NOMO-1 treated with dmso at 0.1 percent for 144 hours (cell line): ENCODE measurements at regions not wholly inside any gene's neighbourhood (a gene's known extent, or its start where the extent isn't known, plus 50 kb on each side); places are given as distances from the start of the nearest gene placed in this dataset.

Source experiments
- DNase-seq: peaks from one replicate; lab custom pipeline; 2025; ENCODE audit not compliant: unreplicated experiment; lab: John Stamatoyannopoulos, UW

GRCh38 chr21:27424601-27425000 is 457.7 kb upstream of the ADAMTS5 start:
- DNase-seq: no peak

GRCh38 chr21:27423906-27424595 is 457.2 kb upstream of the ADAMTS5 start:
- DNase-seq: no peak

DNA sequence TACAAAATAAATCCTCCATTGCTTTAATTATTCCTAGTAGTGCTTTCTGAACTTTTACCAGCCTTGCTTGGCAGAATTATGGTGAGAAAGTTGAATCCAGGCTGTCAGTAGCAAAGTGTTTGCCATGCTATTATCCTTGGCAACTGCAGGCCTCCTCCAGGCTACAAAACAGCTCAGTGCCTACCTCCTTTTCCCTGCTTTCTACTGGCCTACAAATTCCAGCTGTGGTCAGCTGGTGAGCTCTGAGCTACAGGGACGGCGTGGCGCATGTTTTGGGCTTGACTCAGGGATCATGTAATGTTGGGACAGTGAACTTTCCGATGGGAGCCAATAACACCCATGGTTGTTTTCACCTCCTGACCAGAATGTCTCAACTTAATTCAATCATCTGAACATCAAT is 456.1 kb upstream of the ADAMTS5 start:
- DNase-seq: no peak

GRCh38 chr21:27422435-27422834 is 455.5 kb upstream of the ADAMTS5 start:
- DNase-seq: no peak

DNA sequence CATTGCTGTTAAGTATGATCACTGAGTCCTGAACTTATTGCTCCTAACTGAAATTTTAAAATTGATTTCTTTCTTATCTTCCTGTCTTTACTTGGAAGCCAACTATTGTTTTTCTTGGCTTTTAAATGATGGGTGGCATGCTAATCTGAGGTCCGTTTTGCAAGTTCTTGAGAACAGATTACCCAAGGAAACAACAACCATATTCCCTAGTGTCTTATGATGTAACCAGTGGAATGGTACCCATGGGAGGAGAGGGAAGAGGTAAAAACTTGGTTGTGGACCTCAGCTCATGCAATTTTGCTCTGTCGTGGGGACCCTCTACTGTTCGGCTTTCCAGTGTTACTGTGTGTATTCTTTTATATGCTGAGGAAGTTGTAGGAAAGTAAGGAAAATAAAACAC is 454.8 kb upstream of the ADAMTS5 start:
- no peak for DNase-seq

- DNase-seq: no peak
Measured at GRCh38 chr21:27419153-27419552, 452.3 kb upstream of the ADAMTS5 start.

DNA sequence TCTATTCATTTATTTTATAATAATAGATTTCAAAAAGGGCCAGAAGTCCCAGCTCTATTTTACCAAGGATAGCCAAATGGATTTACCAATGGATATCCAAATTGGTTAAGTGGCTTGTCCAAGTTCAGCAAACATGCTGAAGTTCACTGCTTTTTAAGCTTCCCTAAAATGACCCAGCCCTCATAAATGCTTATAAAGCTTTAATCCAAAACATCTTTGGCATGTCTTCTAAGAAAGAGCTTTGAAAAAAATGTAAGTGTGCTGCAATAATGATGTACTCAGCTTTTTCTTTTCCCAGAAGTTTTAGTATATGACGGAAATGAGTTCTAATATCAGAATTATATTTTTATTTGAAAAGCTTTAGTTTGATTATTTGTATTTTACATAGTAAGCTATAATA is 451.5 kb upstream of the ADAMTS5 start:
- DNase-seq: no peak

- no peak for DNase-seq
Measured at GRCh38 chr21:27412530-27412929, 445.6 kb upstream of the ADAMTS5 start.

DNA sequence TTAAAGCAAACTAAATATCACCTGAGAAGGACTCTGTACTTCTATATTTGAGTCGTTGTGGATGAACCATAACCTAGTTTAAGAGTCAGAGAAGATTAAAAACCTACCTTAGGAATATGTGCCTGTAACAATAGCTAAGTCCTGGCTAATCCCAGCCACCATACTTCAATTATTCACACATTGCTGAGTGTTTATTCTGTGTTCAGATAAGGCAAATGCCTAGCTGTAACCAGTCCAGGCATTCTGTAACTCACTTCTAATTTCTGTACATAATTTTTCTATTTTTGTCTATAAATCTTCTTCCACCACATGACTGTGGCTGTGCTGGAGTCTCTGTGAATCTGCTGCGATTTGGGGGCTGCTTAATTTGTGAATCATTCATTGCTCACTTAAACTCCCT is 441.9 kb upstream of the ADAMTS5 start:
- DNase-seq: no peak

DNA sequence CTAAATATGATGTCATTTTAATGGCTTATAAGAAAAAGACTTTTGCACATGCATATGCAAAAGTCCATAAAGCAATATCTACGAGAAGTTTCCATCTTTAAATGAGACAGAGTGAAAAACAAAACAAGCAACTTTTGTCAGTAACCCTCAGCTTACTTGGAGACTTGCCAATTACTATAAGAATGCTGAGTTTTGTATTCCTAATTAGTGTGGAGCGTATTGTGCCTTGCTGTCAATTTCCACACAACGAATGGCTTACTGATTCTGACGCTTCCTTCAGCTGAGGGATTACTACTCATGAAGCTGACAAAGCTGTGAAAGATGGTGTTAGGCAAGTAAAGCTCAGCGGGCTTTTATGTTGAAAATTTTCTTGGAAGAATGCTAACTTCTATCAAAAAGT is 440.4 kb upstream of the ADAMTS5 start:
- no peak for DNase-seq

DNA sequence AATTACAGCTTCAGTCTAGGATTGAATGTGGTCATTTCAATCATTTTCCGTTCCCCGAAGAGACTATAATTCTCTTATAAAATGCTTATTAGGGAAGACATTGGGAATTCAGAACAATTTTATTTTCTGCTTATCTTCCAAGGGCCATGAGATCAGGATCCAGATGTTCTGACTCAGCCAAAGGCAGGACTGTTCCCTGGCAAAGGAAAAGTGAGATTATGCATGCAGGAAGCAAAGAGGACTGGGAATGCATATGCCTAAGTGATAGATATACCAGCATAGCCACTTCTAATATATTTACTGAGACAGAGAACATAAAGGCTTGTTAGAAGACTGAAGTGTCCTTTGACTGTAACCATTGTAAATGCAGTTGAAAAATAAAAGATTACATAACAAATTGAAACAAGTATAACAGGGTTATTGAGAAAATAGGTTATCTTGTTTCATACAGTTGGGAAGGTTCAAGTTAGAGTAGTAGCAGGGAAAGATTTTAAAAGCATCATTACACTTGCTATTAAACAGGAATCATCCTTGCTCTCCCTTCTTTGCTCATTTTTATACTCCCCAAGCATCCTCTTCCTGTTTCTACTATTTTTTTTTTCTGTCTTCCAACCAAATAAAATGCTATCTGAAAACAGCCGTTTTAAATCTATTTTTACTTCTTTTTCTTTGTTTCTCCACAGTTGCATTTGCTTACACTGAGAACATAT is 439.6 kb upstream of the ADAMTS5 start:
- no peak for DNase-seq

DNA sequence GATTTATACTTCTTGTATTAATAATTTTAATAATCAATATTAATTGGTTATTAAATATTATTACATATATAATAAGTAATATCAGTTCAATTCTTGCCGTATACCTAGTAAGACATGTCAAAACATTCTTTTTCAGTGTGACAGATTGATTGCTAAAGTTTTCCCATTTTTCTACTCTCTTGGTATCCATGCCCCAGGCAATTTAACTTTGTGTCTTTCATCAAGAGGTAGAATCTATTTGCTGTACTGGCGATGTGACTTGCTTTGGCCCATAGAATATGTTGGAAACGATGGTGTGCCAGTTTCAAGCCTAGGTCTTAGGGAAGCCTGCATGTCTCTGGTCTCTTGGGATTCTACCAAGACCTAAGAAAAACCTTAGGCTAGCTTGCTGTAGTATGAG is 436.1 kb upstream of the ADAMTS5 start:
- DNase-seq: no peak

GRCh38 chr21:27400045-27400444 is 433.2 kb upstream of the ADAMTS5 start:
- no peak for DNase-seq

- no peak for DNase-seq
Measured at GRCh38 chr21:27397578-27397977, 430.7 kb upstream of the ADAMTS5 start.

DNA sequence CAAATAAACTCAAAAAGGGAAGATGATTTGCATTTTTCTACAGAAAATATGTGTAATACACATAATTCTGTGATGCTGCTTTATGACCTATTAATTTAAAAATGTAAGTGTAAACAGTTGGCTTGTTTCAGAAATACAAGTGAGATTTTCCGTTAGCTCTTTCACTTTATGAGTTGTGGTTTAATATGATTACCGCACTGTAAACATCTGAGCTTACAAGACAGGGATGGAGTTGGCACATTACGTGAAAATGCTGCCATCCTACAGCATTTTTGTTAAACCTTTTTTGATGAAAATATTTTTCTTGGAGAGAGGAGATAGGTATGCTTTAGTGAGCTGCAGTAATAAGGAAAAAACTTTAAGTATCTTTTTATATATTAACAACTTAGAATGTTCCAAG is 426.8 kb upstream of the ADAMTS5 start:
- DNase-seq: no peak

GRCh38 chr21:27391990-27392389 is 425.1 kb upstream of the ADAMTS5 start:
- DNase-seq: no peak

GRCh38 chr21:27390384-27390783 is 423.5 kb upstream of the ADAMTS5 start:
- DNase-seq: no peak

DNA sequence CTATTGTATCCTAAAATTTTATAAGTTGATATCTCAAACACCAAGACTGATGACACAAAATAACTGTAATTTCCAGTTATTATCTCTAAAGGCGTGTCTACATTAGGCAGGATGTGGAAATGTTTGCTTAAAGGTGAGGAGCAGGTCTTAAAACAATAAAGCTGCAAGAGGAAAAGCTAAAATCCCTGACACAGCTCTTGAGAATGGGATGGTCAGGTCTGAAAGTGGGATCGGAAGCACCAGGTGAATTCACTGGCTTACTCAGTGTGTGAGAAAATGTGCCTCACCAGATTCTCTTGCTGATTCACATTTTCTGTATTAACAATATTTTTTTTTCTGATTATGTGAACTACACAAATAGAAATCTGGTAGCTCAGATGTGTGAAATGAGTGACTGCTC is 421.9 kb upstream of the ADAMTS5 start:
- DNase-seq: no peak

DNA sequence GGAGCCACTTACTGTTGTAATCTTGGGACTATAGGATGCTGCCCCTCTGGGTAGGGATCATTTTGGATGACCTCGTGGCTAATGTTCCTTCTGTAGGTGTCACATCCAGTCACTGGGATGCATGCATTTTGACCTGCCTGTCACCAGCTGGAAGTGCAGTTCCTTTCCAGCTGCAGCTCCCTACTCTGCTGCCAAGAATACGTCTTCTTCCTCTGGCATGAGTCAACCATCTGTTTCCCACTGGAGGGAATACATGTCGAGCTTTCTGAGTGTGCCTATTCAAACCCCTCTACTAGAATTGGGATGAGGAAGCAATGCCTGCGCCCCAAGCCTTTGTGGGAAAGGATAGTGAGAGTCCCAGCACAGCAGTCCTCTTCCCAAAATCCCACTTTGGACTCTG is 415.5 kb upstream of the ADAMTS5 start:
- DNase-seq: no peak

DNA sequence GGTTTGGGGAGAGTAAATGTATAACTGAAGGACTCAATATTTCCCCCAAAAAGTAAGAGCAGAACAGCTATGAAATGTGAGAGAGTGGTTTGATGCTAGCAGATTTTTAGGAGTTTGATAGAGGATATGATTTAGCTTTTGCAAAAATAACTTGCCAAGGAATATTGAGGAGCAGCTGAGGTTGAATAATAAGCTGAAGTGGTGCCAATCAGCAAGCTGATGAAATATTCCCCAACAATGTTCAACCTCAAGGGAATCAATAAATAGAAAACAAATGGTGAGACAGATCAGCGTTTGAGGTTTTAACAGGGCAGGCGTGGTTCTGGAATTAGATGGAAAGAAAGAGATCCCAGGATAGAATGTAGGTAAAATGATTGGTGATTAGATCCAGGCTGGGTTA is 413.4 kb upstream of the ADAMTS5 start:
- no peak for DNase-seq

- no peak for DNase-seq
Measured at GRCh38 chr21:27379354-27379753, 412.5 kb upstream of the ADAMTS5 start.

DNA sequence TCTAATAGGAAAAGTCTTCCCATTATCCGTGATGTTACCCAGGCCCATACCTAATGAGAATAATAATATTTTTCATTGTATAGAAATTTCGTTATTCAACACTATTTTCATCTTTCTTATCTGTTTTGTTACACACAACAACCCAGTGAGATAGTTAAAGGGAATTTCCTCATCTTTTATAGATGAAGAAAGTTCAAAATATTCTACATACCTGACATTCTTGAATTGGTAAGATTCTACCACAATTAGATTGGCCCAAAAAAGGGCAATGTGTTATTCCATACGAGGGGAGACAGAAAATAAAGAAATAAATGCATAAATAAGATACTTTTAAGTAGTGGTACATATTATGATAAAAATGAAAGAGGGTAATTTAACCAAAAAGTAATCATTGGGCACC is 405.5 kb upstream of the ADAMTS5 start:
- no peak for DNase-seq

DNA sequence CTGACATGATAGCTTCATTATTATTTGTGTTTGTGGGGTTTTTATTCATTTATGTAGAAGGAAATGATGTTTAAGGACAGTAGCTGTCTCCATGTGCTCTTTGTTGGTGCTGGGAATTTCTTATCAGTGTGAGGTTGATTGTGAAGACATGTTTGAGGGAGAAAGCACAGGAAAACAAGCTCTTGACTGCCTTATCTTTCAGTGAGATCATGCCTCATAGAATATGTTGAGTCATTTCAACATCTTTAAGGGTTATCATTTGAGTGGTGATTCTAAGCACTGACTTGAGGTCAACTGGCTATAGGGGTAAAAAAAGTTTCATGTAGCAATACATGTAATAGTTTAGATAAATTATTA is 405.1 kb upstream of the ADAMTS5 start:
- no peak for DNase-seq
